ENCODE measurements at regions not wholly inside any gene's neighbourhood (a gene's known extent, or its start where the extent isn't known, plus 50 kb on each side); places are given as distances from the start of the nearest gene placed in this dataset.

DNA sequence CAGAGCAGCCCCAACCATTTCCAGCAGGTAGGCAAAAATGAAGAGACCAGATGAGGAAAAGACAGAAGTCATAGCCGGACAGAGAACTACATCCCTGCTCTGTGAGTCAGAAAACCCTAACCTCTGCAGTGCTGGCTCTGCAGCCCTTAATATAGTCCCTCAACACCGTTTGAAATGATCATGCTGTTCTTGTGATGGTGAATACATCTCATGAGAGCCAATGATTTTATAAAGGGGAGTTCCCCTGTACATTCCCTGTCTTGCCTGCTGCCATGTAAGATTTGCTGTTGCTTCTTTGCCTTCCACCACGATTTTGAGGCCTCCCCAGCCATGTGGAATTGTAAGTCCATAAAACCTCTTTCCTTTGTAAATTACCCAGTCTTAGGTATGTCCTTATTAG is 216.8 kb upstream of the RFX3 start:
- TF ChIP-seq, protein P1, sequence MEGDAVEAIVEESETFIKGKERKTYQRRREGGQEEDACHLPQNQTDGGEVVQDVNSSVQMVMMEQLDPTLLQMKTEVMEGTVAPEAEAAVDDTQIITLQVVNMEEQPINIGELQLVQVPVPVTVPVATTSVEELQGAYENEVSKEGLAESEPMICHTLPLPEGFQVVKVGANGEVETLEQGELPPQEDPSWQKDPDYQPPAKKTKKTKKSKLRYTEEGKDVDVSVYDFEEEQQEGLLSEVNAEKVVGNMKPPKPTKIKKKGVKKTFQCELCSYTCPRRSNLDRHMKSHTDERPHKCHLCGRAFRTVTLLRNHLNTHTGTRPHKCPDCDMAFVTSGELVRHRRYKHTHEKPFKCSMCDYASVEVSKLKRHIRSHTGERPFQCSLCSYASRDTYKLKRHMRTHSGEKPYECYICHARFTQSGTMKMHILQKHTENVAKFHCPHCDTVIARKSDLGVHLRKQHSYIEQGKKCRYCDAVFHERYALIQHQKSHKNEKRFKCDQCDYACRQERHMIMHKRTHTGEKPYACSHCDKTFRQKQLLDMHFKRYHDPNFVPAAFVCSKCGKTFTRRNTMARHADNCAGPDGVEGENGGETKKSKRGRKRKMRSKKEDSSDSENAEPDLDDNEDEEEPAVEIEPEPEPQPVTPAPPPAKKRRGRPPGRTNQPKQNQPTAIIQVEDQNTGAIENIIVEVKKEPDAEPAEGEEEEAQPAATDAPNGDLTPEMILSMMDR (conservative IDR thresholded peaks at IDR 0.05; ENCODE audit: low read depth, low read length): no peak
- TF ChIP-seq EZH2 (IDR thresholded peaks at IDR 0.05; ENCODE audit: low read length, unreplicated experiment): no peak
- TF ChIP-seq EZH2phosphoT487 (IDR thresholded peaks at IDR 0.05; ENCODE audit: borderline replicate concordance, low read length): no peak

All from PC-3 (cell line).